ENCODE measurements at regions not wholly inside any gene's neighbourhood (a gene's known extent, or its start where the extent isn't known, plus 50 kb on each side); places are given as distances from the start of the nearest gene placed in this dataset.

- H3K79me2 ChIP-seq (ENCODE audit: insufficient read depth, low read length) = no peaks in the 10 kb centered on the region
- Mint-ChIP-seq H3K9me3 (peaks cover 7 to 14% (median 8%) of the 10 kb centered on the region in 7 donors), H3K27ac (no peak overlapping the region), H3K4me1 (no peaks in the 10 kb centered on the region), H3K36me3 (no peaks in the 10 kb centered on the region), H3K27me3 (ENCODE audit: low read depth in 3 of 3) (no peaks in the 10 kb centered on the region), H3K4me3 (no peak overlapping the region)
- peaks cover 13 to 15% of the 10 kb centered on the region in 2 donors for H3K9me3 ChIP-seq (replicated peaks in 1 of 2; ENCODE audit: control insufficient read depth in 1 of 2, insufficient read depth in 1 of 2, low read length in 2 of 2)
- H3K27me3 ChIP-seq (ENCODE audit: control insufficient read depth in 2 of 2, insufficient read depth in 2 of 2, low read length in 2 of 2) = no peaks in the 10 kb centered on the region
- no peaks in the 10 kb centered on the region for H4K20me1 ChIP-seq (ENCODE audit: insufficient read depth, low read length)
- no peak overlapping the region for H3K4me3 ChIP-seq (replicated peaks in 1 of 3; ENCODE audit: low read depth in 2 of 3, low read length in 3 of 3)
- H3K36me3 ChIP-seq (replicated peaks in 1 of 2; ENCODE audit: control insufficient read depth in 1 of 2, insufficient read depth in 2 of 2, low read length in 2 of 2) = no peaks in the 10 kb centered on the region
- no peak overlapping the region for H2AFZ ChIP-seq (ENCODE audit: insufficient read depth, low read depth, low read length, poor library complexity, severe bottlenecking)
- no peak for DNase-seq
- H3K27ac ChIP-seq (ENCODE audit: low read depth in 1 of 2, low read length in 2 of 2) = no peak overlapping the region
- H3K4me1 ChIP-seq (ENCODE audit: control insufficient read depth in 1 of 2, insufficient read depth in 2 of 2, low read length in 2 of 2) = no peaks in the 10 kb centered on the region
- intact Hi-C loops (cut with micrococcal nuclease) = no loop called here
- no peak for TF ChIP-seq CTCF (IDR thresholded peaks at IDR 0.05)
- H3K4me2 ChIP-seq (replicated peaks; ENCODE audit: extremely low read depth, low read length, poor library complexity, severe bottlenecking) = no peak overlapping the region
- WGBS (ENCODE audit: insufficient coverage) = 67% methylated on average over 1 of the region's 4 CpGs
- H3K9ac ChIP-seq (ENCODE audit: insufficient read depth, low read length, poor library complexity, severe bottlenecking) = no peak overlapping the region
These were observed 601.0 kb upstream of the SGO1 start for GRCh38 chr3:20787005-20787404.

- no peak overlapping the region for H3K4me3 Mint-ChIP-seq
- no peak overlapping the region for H3K4me2 ChIP-seq (replicated peaks; ENCODE audit: extremely low read depth, low read length, poor library complexity, severe bottlenecking)
- TF ChIP-seq CTCF (IDR thresholded peaks at IDR 0.05) = no peak
- H3K4me1 Mint-ChIP-seq = no peaks in the 10 kb centered on the region
- peaks cover 19 to 38% of the 10 kb centered on the region in 2 donors for H3K9me3 ChIP-seq (replicated peaks in 1 of 2; ENCODE audit: control insufficient read depth in 1 of 2, insufficient read depth in 1 of 2, low read length in 2 of 2)
- intact Hi-C loops (cut with micrococcal nuclease) = no loop called here
- no peaks in the 10 kb centered on the region for H4K20me1 ChIP-seq (ENCODE audit: insufficient read depth, low read length)
- peaks cover 11 to 19% (median 12%) of the 10 kb centered on the region in 7 donors for H3K9me3 Mint-ChIP-seq
- no peak overlapping the region for H3K9ac ChIP-seq (ENCODE audit: insufficient read depth, low read length, poor library complexity, severe bottlenecking)
- H3K27me3 Mint-ChIP-seq (ENCODE audit: low read depth in 3 of 3) = no peaks in the 10 kb centered on the region
- H3K36me3 Mint-ChIP-seq = no peaks in the 10 kb centered on the region
- no peaks in the 10 kb centered on the region for H3K79me2 ChIP-seq (ENCODE audit: insufficient read depth, low read length)
- H3K36me3 ChIP-seq (replicated peaks in 1 of 2; ENCODE audit: control insufficient read depth in 1 of 2, insufficient read depth in 2 of 2, low read length in 2 of 2) = no peaks in the 10 kb centered on the region
- no peaks in the 10 kb centered on the region for H3K27me3 ChIP-seq (ENCODE audit: control insufficient read depth in 2 of 2, insufficient read depth in 2 of 2, low read length in 2 of 2)
- WGBS (ENCODE audit: insufficient coverage) = no CpG with 5 or more reads among the region's 1 CpG
- H3K27ac Mint-ChIP-seq = no peak overlapping the region
- no peak overlapping the region for H3K27ac ChIP-seq (ENCODE audit: low read depth in 1 of 2, low read length in 2 of 2)
- H2AFZ ChIP-seq (ENCODE audit: insufficient read depth, low read depth, low read length, poor library complexity, severe bottlenecking) = no peak overlapping the region
- no peak overlapping the region for H3K4me3 ChIP-seq (replicated peaks in 1 of 3; ENCODE audit: low read depth in 2 of 3, low read length in 3 of 3)
- no peak for DNase-seq
- H3K4me1 ChIP-seq (ENCODE audit: control insufficient read depth in 1 of 2, insufficient read depth in 2 of 2, low read length in 2 of 2) = no peaks in the 10 kb centered on the region
These were observed 590.7 kb upstream of the SGO1 start for GRCh38 chr3:20776692-20777091.

Data from CD14-positive monocyte (primary cell).